HPDE6-E6E7 (cell line): ENCODE measurements at regions not wholly inside any gene's neighbourhood (a gene's known extent, or its start where the extent isn't known, plus 50 kb on each side); places are given as distances from the start of the nearest gene placed in this dataset.
"Not testable (repeated sequence)": the region's sequence is repeated elsewhere in the genome, so short reads cannot be mapped to it uniquely, and the experiment has no call there.

ENCODE experiments used
- DNase-seq: peaks from one replicate; pipeline ENCODE4 v3.0.0; 2011; ENCODE audit warnings: missing footprints; ENCODE audit errors: extremely low spot score

DNA sequence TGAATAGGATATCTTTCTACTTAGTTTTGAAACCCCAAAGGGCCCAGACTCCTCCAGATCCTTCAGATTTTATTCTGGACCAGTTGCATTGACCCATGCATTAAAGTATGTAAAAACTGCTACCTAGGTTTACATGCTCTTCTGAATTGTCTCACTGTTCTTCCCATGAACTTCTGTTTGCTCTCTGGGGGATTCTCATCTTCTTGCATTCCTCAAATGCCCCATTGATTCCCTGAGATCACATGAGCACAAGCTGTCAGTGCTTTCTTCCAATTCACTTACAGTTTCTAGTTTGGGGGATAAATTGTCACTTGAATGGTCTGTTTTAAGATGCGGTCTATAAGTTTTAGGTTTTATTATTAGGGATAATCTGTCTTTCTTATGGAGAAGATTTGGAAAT, 188.9 kb upstream of the KIF2B start:
- DNase-seq, result no peak

- DNase-seq, result no peak
These were observed 191.2 kb upstream of the KIF2B start for GRCh38 chr17:53631486-53631885.

DNA sequence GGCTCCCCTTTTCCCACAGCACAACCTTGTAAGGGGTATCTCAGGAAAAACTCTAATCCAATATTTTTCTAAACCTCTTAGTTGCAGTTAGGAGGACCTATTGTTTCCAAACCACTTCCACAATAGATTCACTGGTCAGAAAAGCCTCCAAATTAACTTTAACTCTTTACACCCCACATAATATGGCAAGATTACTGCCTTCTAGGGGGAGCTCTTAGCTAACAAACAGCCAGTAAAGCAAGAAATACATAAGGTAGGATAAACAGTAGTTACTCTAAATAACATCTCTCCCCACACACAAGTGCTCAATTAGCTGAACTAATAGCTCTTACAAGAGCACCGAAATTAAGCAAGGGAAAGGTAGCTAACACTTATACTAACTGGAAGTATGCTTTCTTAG, 192.1 kb upstream of the KIF2B start:
- no peak for DNase-seq

GRCh38 chr17:53630115-53630514, 192.6 kb upstream of the KIF2B start:
- DNase-seq, result no peak

DNA sequence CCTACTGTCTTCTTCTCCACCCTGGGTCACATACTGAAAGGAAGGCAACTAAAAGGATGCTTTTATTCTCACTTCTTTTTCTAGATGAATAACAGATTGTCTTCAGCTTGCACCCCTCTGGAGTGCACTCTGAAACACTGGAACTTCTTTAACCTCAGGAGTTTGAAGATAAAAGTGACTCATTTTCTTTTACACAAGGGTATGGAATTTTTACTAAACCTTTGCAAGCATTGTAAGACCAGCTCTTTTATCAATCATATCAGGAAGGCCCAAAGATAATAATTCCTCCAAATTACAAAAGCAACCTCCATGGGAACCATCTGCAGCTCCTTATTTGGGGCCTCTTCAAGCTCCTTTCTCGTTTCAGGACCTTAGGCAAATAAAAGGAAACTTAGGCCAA, 193.5 kb upstream of the KIF2B start:
- DNase-seq, result no peak

DNA sequence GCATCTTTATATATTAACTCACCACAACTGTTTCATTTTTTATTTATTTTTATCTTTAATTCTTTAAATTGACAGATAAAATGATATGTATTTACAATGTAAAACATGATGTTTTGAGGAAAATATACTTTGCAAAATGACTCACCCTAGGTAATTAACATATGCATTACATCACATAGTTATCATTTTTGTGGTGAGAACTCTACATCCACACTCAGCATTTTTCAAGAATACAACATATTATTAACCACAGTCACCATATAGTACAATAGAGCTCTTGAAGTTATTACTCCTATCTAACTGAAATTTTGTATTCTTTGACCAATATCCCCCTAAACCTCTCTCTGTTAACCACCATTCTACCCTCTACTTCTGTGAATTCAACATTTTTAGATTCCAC, 194.7 kb upstream of the KIF2B start:
- DNase-seq, result no peak

DNA sequence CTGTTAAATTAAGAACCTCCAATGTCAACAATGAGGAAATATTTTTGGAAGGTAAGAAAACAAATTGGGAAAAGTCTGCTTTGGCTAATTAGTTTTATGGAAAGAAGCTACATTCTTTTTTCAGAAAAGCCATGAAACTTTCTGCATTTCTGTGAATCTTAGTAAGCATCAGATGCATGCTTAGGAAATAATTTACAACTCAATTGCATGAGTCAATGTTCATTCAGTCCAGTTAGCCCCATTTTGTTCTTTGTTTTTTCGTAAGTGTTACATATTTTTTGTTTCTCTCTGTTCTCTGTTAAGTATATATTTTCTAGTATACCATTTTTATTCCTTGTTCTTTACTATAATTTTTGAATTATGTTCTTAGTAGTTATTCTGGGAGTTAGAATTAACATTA, 195.2 kb upstream of the KIF2B start:
- no peak for DNase-seq

- DNase-seq, result no peak
These were observed 196.4 kb upstream of the KIF2B start for GRCh38 chr17:53626286-53626685.

DNA sequence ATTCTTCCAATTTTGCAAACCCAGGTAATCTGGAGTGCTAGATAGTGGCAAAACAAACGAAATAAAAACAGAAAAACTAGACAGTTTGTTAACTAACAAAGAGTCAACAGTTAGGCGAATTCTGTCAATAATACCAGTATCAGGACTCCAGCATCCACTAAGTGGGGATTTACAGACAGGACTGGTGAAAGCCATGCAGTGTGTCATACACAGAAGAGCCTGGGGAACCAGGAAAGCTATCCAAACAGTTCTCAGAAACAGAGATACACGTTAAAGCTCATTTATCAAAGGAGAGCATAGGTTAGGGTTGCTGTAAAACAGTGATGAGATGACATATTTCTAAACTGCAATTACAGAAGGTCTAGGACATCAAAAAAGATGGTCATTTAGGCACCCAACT, 203.7 kb upstream of the KIF2B start:
- DNase-seq, result no peak

GRCh38 chr17:53608208-53608607, 214.5 kb upstream of the KIF2B start:
- DNase-seq, result not testable (repeated sequence)

DNA sequence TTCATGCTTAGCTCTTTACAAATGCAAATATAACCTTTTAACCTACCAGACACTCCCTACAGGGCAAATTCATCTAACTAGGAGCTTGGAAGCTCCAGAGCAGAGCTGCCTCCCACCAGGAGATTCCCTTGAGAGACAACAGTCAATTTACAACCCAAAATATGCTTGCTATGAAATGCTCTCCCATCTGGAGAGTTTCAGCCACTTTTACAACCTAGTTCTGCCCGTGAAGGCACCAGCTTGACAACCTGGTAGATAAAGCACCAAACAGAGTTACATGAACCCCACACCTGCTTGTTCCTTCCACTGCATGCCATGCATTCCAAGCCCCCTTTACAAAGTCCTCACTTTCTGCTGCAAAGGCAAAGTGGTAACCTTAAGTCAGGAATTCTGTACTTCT, 215.3 kb upstream of the KIF2B start:
- no peak for DNase-seq

- no peak for DNase-seq
These were observed 234.4 kb upstream of the KIF2B start for GRCh38 chr17:53588317-53588716.

DNA sequence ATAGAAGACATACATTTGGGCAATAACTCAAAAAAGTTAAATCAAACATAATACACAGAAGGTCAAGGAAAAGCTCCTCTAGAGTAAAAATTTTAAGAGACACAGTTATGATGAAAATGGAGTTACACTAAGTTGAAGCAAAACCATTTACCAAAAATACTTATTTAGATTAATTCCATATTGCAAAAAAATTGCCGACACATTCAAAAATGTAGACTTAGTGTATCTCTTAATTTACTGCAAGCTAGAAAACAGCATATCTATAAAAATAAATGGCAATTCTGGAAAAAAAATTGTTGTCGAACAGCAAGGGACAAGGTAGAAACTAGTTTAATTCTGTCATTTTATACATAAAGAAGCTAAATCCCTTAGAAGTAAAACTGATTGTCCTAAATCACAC, 248.7 kb upstream of the KIF2B start:
- no peak for DNase-seq

- DNase-seq, result no peak
These were observed 251.4 kb upstream of the KIF2B start for GRCh38 chr17:53571342-53571741.

DNA sequence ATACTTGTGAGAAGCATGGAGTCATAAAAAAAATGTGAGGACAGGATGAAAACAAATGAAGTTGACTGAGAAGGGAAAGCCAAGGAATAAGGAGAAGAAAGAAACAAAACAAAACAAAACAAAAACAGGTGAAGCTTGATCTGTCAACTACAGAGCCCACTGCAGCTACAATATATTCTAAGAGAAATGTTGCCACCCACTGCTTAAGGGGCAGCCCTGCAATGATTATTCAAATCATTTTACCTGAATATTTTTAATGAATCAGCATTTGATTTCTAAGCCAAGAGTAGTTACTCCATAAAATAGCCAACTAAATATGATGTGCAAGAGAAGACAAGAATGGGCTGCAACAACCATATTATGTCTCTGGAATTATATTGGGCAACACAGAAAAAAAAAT, 252.0 kb upstream of the KIF2B start:
- DNase-seq, result no peak

DNA sequence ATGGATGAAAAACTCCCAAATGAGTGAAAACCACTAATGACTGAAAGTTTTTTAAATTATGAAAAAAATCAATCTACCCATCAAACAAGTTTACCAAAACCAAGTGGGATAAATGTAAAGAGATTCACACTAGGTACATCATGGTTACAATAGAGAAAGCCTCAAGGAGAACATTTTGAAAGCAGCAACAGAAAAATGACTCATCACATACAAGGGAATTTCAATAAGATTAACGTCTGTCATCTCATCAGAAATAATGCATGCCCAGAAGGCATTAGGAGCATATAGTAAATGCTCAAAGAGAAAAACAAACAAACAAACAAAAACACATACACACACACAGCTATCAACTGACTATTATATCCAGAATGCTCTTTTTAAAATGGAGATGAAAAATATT, 261.8 kb upstream of the KIF2B start:
- no peak for DNase-seq

DNA sequence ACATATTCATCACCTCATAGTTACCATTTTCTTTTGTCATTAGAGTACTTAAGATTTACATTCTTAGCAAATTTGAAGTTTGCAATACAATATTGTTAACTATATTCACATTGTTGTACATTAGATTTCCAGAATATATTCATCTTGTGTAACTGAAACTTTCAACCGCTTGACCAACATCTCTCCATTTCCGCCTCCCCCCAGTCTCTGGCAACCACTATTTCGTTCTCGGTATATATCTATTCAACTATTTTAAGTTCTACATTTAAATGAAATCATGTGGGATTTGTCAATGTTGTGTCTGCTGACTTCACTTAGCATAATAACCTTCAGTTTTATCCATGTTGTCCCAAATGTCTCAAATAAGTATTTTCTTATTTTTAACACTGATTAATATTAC, 274.5 kb upstream of the KIF2B start:
- DNase-seq, result no peak

GRCh38 chr17:53543472-53543871, 279.3 kb upstream of the KIF2B start:
- no peak for DNase-seq

GRCh38 chr17:53538129-53538617, 284.6 kb upstream of the KIF2B start:
- DNase-seq, result no peak

DNA sequence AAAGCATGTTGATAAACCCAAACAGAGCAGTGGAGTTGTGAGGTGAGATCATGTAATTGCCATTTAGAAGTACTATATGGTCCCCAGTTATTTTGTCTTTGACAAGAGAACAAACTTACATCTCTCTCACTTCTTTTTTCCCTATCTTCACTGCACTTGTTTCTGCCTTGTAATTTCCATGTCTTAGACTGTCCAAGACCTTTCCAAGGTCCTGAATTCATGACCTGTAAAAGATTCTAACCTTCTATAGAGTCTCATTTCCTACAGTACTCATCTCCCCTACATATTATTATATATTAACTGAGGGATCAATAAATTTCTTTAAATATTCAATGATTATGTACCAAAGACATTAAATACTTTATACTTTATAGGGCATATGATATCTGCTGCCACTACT, 295.3 kb upstream of the KIF2B start:
- no peak for DNase-seq

DNA sequence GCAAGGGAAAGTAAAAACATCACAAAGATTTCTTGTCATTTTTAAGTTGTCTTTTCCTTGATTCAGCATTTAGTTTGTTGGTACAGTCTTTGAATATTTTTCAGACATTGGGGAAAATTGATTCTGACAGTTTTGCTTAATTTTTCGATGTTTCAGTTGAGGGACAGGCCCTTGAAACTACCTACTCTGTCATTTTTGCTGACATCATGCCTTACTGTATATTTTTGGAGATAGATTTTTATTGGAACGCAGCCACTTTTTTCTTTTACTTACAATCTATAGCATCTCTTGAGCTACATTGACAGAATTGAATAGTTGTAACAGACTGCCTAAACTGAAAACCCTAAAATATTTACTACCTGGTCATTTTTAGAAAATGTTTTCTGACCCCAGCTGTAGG, 297.1 kb upstream of the KIF2B start:
- DNase-seq, result no peak

DNA sequence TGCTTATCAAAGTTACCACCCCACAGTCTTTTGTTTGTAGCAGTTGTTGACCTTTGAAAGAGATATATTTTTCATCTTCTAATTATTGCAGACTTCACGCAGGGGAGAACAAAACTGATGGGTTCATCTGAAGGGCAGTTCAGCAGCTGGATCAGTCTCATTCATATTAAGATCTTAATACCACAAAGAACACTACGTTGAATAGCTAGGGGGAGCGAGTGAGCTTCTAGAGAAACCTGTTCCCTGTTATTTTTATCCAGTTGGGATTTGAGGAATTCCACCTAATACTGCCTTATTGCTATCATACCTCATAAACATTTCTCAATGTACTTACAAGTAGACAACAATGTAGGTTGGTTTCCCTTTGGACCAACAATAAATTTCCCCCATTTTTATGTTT, 306.1 kb upstream of the KIF2B start:
- DNase-seq, result no peak

- no peak for DNase-seq
These were observed 323.4 kb upstream of the KIF2B start for GRCh38 chr17:53499277-53499676.

- no peak for DNase-seq
These were observed 326.4 kb upstream of the KIF2B start for GRCh38 chr17:53496356-53496755.

GRCh38 chr17:53492532-53492931, 330.2 kb upstream of the KIF2B start:
- no peak for DNase-seq
